ENCODE measurements at regions not wholly inside any gene's neighbourhood (a gene's known extent, or its start where the extent isn't known, plus 50 kb on each side); places are given as distances from the start of the nearest gene placed in this dataset.

DNA sequence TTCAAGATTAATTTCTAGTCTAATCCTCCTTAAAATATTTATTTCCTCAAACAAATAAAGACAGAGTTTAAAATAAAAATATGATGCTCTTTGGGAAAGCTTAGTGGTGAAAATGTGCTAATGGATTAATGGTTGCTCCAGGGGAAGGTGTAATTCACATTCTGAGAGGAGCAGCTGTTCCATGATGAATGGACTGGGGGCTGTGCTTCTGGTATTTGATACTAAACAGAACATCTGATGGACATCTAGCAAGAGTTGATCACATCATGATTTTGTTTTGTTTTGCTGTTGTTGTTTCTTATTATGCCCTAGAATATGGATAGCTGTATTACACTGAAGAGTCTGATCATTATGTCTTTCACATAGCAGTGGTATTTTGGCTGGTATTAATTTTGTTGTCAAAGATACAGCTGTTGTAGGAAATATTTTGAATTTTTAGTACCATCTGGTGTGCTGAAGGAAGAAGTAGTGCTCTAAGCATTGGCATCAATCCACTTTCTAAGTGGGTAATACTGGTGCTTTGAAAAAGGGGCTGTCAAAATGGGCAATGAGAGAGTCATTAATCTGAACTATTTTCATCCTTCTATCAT lies 296.4 kb downstream of the ADAMTS20 start:
- TF ChIP-seq TEAD1 (CRISPR knock-in tag; IDR thresholded peaks at IDR 0.05) (no peak), ZNF263 (CRISPR knock-in tag; IDR thresholded peaks at IDR 0.05; ENCODE audit: low read depth) (no peak), NR2C2 (CRISPR knock-in tag; IDR thresholded peaks at IDR 0.05) (no peak), ZNF416 (CRISPR knock-in tag; IDR thresholded peaks at IDR 0.05) (no peak), CBFB (CRISPR knock-in tag; IDR thresholded peaks at IDR 0.05; ENCODE audit: low read depth) (no peak), SP1 (CRISPR knock-in tag; conservative IDR thresholded peaks at IDR 0.05) (no peak), GTF2I (CRISPR knock-in tag; conservative IDR thresholded peaks at IDR 0.05) (no peak), JAZF1 (CRISPR knock-in tag; IDR thresholded peaks at IDR 0.05) (no peak)
- TF ChIP-seq, protein P1, sequence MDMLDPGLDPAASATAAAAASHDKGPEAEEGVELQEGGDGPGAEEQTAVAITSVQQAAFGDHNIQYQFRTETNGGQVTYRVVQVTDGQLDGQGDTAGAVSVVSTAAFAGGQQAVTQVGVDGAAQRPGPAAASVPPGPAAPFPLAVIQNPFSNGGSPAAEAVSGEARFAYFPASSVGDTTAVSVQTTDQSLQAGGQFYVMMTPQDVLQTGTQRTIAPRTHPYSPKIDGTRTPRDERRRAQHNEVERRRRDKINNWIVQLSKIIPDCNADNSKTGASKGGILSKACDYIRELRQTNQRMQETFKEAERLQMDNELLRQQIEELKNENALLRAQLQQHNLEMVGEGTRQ (CRISPR knock-in tag; IDR thresholded peaks at IDR 0.05): no peak
- TF ChIP-seq, protein P2, sequence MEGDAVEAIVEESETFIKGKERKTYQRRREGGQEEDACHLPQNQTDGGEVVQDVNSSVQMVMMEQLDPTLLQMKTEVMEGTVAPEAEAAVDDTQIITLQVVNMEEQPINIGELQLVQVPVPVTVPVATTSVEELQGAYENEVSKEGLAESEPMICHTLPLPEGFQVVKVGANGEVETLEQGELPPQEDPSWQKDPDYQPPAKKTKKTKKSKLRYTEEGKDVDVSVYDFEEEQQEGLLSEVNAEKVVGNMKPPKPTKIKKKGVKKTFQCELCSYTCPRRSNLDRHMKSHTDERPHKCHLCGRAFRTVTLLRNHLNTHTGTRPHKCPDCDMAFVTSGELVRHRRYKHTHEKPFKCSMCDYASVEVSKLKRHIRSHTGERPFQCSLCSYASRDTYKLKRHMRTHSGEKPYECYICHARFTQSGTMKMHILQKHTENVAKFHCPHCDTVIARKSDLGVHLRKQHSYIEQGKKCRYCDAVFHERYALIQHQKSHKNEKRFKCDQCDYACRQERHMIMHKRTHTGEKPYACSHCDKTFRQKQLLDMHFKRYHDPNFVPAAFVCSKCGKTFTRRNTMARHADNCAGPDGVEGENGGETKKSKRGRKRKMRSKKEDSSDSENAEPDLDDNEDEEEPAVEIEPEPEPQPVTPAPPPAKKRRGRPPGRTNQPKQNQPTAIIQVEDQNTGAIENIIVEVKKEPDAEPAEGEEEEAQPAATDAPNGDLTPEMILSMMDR (IDR thresholded peaks at IDR 0.05): no peak

Measured in WTC11 (cell line).